Activated CD4-positive, alpha-beta T cell treated with anti-CD3 and anti-CD28 coated beads, Interleukin-2, amount 50 U/mL, for 4 hours (primary cell): ENCODE measurements at regions not wholly inside any gene's neighbourhood (a gene's known extent, or its start where the extent isn't known, plus 50 kb on each side); places are given as distances from the start of the nearest gene placed in this dataset.
"Not testable (repeated sequence)": the region's sequence is repeated elsewhere in the genome, so short reads cannot be mapped to it uniquely, and the experiment has no call there.

ENCODE experiments used
- DNase-seq, 2 experiments: peaks; one replicate each; pipeline ENCODE4 v3.0.0-alpha.2; 2020

DNA sequence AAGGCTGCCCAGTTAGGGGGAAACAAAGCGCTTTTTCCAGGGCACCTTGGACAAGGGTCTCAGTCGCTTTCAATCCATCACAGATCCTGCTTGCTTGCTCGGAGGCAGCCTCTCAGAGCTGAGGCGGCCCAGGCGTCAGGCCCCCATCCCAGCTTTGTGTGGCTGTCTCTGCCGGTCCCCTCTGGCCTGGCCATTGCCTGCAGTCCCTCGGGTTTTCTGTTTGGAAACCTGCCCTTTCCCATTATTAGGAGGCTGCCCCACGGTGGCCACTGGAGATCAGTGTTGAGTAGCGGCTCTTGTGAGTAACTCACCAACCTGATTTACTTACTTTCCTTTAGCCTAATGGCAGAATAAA, 216.1 kb downstream of the GLRX3 start:
- DNase-seq, result no peak

DNA sequence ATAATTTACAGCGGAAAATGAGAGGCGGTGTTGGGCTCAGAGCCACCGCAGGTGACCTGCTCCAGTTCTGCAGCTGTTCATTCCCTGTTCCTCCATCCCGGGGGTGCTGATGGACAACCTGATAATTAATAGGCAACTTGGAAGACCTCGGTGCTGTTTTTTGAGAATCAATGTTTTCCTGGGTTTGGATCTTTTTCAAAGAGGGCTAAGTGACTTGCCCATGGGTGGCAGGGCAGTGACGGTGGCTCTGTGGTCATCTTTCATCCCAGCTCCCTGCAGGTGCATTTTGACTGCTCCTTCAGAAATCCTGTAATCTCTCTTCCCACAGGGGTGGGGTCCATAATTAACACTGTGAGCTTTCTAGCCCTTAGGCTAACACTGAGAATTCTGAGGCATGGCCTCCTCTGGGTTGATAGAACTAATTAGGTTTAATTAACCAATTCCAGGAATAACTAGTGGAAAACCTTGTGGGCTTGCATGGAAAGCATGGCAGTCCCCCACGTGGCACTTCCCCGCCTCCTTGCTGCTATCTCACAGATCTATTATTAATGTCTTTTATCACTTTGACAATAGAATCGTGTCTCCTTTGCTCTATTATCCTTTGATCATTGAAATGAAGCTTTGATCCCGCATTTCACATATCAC, 217.9 kb downstream of the GLRX3 start:
- DNase-seq, result no peak

- no peak for DNase-seq
Measured at GRCh38 chr10:130354573-130354954, 218.4 kb downstream of the GLRX3 start.

DNA sequence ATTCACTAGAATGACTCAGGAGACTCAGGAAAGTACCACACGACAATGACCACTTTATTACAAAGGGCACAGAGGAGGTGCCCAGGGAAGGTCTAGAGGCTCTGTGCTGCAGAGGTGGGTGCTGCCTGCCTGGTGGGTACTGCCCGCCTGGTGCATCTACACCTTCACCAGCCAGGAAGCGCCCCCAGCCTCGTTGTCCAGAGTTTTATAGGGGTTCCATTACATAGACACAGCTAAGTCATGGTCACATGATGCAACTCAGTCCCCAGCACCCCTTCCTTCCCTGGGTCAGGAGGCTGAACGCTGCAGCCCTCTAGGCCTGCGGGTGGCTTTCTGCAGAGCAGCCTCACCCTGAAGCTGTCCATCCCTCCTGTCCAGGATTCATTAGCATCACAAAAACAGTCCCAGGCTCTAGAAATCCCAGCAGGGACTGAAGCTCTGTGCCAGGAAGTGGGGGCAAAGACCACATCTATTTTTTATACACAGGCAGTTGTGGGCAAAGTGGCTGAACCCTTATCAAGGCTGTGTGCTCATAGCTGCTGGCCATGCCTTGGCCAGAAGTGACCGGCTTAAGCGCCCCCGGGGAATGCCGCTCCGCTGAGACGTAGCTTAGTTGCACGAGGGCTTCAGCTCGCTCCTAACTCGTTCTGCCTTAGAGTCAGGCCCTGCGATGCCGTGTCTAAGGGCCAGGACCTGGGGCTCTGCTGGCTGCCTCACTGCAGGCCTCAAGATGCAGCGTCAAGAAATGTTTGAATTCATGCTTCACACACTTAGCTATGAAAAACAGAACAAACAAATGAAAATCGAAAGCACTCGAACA, 219.0 kb downstream of the GLRX3 start:
- no peak for DNase-seq

DNA sequence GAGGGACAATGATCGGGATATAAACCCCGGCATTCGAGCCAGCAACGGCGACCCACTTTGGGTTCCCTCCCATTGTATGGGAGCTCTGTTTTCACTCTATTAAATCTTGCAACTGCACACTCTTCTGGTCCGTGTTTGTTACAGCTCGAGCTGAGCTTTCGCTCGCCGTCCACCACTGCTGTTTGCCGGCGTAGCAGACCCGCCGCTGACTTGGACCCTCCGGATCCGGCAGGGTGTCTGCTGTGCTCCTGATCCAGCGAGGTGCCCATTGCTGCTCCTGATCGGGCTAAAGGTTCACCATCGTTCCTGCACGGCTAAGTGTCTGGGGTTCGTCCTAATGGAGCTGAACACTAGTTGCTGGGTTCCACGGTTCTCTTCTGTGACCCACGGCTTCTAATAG, 220.2 kb downstream of the GLRX3 start:
- not testable (repeated sequence) for DNase-seq

DNA sequence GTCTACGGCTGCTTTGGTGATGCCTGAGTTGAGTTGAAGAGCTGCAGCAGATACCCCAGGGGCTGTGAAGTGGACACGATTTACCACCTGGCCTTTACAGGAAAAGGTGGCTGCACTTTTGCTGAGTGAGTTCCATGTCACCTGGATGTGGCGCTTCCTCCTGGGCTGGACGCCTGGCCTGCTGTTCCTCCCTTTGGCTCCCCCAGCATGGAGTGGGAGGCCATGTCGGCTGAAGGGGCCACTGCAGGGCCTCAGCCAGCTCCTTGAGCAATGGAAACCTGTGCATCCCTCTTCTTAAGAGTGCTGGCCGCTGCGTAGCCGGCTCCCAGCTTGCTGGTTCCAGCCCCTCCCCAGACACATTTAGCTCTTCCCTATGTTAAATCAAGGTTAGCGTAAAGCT, 221.0 kb downstream of the GLRX3 start:
- no peak for DNase-seq

DNA sequence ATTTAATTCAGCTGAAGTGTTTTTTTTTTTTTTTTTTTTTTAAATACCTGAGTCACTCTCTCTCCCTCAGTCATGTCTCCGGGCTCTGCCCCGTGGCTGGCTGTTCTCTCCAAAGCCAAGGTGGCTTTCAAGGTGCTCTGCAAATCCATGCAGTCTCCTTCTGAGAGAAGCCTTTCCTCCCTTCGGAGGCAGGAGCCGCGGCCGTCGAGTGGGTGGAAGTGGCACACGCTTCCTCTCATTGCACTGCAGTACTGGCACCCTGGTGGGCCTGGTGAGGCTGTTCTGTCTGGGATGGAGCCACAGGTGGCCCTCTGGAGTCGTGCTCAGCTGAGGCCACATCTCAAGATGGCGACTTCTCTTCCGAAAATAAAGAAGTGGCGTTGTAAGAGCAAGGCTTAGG, 221.8 kb downstream of the GLRX3 start:
- no peak for DNase-seq

GRCh38 chr10:130358981-130359650, 222.9 kb downstream of the GLRX3 start:
- no peak for DNase-seq

GRCh38 chr10:130359711-130360110, 223.5 kb downstream of the GLRX3 start:
- DNase-seq, result no peak

DNA sequence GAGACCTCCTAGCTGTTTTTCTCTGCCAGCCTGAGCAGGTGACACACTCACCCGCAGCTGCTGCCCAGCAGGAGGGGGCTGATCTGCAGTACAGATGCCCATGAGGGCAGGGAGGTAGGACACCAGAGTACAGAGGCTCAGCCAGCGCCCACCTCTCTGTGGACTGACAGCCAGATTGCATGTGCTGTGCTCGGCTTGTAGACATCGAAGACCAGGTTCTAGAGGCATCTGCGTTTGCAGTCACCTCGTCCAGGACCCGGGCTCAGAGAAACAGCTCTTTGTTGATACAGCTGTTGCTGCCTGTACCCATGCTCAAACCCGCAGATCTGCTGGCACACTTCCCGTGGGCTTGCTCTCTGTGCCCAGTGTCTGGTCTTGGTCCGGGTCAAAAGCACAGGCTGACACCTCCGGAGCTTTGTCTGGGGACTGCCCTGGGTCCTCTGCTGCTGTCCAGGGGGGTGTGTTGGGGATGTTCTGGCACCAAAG, 224.7 kb downstream of the GLRX3 start:
- DNase-seq, result no peak

DNA sequence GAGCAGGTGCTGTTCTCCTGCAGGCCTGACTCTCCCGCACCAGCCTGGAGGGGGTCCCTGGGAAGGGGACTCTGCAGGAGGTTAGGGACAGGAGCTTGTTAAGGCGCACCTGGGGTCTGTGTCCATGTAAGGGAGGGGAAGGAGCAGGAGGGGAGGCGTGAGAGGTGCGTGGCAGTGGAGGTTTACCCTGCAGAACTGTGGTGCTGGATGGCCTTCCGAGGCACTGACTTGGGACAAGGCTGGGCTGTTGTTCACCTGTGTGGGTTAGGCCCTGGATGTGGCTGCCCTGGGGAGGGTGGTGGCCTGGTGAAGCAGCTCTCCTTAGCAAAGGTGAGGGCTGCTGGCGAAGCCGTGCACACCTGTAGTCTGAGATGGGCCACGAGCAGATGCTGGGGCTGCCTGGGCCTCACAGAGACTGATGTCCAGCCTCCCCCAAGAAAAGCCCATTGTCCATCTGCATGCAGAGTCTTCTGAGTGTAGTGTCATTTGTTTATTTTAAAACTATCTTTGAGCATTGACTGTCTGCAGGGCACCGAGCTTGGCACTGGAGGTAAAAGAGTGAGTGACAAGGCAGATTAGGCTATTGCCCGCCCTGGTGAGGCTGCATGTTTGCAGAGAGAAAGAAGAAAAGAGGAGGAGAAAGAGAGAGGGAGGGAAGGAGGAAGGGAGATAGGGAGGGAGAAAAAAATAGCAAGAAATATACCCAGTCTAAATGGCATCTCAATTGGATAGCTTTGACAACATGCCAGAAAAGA, 225.3 kb downstream of the GLRX3 start:
- no peak for DNase-seq

DNA sequence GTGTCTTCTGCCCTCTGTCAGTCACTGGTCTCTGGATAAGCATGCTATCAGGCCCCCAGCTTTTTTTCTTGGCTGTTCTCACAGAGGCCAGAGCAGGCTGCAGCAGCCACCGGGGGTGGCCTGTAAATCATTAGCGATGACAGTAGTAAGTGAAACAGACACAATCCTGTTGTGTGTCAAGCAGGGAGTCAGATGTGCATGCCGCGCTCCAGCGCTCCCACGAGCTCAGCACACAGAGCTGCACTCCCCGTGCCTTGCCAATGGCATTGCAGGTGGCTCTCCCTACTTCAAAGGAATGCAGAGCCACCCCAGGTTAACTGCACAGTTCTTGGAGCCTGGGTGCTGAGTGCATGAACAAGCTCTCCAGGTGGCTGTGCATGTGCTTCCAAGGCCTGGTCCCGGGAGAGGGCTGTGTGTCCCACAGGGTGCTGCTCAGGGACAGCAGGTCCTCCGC, 226.1 kb downstream of the GLRX3 start:
- no peak for DNase-seq

DNA sequence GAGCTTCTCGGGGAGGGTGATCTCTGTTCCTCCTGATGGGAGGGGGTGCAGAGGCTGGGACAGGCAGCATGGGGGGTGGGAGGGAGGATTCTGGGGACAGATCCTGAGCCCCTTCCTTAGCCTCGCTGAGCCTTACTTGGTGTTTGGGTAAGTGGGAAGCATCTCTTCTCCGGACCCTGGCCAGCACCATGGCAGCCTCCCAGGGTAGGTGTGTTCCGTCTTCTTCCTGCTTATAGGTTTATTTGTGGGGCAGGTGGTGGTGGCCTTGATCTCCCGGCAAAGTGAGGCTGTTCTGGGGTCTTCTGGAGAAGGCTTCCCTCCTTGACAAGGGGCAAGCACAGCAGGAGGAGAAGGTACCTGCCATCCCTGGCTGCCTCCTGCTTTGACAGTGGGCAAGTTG, 226.9 kb downstream of the GLRX3 start:
- DNase-seq, result no peak

DNA sequence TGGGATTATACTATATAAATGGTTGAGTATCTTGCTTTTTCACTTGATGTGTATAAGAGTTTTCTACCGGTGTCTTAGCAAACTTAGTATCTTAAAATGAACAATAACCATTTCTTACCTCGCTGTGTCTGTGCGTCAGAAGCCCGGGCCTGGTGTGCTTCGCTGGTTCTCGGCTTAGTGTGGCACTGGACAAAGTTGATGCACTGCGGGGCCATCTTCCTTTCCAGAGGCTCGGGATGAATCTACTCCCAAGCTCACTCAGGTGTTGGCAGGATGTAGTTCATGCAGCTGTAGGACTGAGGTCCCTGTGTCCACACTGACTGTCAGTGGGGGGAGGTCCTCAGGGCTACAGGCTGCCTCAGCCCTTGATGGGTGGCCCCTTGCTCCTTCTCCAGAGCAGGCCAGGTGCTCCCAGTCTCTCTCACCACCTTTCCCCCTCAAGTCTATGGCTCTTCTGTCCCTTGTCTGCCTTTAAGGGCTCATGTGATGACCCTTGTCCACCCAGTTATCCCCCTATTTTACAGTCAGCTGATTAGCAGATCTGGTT, 227.8 kb downstream of the GLRX3 start:
- no peak for DNase-seq

DNA sequence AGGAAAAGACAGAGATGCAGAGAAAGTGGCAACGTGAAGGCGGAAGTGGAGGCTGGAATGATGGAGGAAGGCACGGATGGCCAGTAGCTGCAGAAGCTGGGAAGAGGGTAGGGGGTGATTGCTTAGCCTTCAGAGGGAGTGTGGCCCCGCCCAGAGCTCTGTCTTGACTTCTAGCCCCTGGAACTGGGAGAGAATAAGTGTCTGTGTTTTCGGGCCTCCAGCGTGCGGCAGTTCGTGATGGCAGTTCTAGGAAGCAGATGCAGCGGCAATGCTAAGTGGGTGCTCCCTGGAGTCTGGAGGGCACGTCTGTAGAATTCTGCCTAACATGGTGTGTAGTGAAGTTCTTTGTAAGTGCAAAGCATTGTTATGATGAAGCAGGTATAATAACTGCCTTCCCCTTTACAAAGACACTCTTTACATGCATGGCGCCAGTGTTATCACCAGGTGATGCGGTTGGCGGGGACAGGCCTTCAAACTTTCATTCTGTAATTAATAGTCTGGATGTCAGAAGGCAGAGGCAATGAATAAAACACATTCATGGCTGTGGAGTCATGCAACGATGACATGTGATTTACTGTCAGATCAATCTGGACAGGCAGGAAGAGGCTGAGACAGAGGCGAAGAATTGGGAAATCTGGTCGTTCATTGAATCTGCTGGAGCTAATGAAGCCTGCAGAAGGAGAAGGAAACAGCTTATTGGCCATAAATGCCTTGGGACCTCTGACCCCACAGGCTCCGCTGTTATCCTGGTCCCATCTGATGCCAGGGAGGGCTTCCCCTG, 228.6 kb downstream of the GLRX3 start:
- DNase-seq, result no peak

DNA sequence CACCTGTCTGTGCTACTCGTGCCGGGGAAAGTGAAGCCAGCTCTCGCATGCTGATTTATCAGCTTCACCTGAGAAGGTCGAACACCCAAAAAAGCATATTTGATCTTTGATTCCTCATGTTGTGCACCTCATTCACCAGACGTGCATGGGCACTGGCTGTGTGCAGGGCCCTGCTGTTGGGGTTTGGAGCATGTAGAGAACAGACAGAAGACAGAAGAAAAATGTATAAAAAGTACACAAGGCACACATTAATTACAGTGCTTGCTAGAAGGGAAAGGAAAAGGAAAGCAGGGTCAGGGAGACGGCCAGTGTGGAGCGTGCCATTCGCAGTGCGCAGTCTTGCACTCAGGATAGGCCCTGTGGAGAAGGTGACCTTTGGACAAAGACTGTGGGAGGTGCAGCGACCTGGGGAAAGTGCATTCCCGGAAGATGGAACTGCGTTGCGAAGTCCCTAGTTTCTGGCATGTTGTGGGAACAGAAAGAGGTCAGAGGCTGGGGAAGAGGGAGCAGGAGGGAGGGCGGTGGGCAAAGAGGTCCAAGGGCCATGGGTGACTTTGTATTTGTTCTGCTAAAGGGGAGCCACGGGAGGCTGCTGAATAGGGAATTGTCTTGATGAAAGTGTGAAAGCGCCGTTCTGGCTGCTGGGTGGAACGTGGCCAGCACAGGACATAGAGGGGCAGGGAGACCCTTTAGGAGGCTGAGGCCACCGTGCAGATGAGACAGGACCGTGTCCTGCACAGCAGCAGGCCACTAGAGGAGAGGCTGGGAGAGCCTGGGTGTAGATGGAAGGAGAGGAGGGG, 232.8 kb downstream of the GLRX3 start:
- DNase-seq, result no peak

DNA sequence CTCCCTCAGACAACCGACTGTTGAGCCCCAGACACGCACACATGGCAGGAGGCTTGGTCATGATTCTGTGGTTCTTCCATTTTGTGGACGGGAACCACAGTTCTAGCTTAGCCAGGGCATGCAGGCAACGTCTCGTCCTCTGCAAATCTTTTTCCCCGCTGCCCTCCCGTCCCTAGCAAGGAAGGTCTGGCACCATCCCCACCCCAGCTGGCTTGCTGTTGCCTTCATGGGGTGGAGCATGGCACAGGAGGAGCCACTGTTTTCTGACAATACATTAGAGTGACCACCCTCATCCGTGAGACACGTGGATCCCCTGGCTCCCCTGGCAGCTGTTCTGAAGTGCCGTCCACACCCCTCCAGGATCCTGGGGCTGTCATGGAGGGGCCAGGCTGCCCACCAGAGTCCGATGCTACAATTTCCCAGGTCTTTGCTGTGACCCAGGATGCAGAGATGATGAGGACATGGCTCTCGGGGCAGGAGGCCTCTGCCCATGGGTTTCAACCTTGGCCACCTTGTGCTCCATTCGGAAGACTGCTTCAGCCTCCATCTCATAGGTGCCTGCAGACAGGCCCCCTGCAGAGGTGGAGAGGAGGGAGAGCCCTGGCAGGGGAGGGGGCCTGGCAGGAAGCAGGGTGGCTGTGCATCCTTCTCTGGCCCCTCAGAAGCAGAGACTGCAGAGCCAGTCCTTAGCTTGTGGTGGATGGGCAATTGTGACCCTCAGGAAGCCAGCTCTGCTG, 233.6 kb downstream of the GLRX3 start:
- no peak for DNase-seq

DNA sequence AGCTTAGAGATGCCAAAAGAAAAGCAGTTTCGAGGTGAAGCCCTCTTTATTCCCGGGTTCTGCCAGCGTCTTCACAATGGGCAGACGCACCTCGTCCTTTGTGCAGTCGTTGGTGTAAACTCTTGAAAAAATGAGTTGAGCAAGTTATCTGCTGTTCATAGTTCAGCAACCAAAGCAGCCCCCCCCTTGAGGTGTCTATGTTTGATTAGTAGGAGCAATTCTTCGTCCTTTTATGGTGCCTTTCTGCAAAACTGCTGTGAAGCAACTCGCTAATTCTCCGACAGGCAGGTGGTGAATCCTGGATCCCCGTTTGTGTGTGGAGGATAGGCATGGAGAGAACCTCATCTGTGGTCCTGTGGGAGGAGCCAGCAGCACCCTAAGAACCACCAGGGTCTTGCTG, 234.5 kb downstream of the GLRX3 start:
- DNase-seq, result no peak

GRCh38 chr10:130371156-130371555, 235.0 kb downstream of the GLRX3 start:
- DNase-seq, result no peak

GRCh38 chr10:130371666-130372065, 235.5 kb downstream of the GLRX3 start:
- no peak for DNase-seq
